KG1 (cell line): ENCODE measurements at regions not wholly inside any gene's neighbourhood (a gene's known extent, or its start where the extent isn't known, plus 50 kb on each side); places are given as distances from the start of the nearest gene placed in this dataset.
"Not testable (repeated sequence)": the region's sequence is repeated elsewhere in the genome, so short reads cannot be mapped to it uniquely, and the experiment has no call there.

Experiments used
- DNase-seq: peaks from one replicate; lab custom pipeline; 2025; lab: John Stamatoyannopoulos, UW

DNA sequence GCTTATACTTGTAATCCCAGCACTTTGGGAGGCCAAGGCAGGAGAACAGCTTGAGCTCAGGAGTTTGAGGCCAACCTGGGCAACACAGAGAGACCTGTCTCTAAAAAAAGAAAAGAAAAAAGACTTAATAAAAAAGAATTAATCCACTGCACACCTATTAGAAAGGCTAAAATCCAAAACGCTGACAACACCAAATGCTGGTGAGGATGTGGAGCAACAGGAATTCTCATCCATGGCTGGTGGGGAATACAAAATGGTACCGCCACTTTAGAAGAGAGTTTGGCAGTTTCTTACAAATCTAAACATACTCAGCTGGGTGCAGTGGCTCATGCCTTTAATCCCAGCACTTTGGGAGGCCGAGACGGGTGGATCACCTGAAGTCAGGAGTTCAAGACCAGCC lies 110.0 kb upstream of the NDUFV2 start:
- DNase-seq = not testable (repeated sequence)

DNA sequence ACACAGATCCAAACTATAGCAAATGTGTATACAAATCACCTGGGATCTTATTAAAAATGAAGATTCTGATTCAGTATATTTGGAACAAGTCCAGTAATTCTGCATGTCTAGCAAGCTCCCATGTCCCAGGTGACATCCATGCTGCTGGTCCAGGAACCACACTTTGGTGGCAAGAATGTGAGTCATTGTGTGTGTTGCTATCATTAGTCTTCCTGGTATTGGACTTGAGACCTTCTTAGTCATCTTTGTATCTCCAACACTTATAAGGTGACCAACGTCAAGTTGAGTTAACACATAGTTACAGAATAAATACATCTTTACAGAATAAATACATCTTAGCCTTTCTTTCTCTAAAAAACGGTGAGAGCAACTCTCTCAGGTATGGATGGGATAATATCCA lies 107.9 kb upstream of the NDUFV2 start:
- DNase-seq = no peak

DNA sequence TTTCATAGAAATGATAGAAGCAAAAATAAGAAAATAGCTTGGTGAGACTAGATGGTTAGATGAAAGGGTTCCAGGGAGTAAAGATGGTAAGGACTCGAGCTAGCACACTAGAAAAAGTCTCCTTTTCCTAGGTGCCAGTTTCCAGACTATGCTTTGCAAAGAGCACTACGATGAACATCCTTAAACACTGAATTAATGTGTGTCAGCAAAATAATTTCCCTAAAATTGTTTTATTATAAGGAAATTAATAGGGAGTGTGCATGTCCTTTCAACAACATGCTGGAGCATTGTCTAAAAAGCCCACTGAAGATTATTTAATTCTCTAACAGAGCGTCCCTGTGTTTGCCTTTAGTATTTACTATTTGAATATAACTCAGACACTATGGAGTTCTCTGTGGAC lies 107.4 kb upstream of the NDUFV2 start:
- DNase-seq = no peak

DNA sequence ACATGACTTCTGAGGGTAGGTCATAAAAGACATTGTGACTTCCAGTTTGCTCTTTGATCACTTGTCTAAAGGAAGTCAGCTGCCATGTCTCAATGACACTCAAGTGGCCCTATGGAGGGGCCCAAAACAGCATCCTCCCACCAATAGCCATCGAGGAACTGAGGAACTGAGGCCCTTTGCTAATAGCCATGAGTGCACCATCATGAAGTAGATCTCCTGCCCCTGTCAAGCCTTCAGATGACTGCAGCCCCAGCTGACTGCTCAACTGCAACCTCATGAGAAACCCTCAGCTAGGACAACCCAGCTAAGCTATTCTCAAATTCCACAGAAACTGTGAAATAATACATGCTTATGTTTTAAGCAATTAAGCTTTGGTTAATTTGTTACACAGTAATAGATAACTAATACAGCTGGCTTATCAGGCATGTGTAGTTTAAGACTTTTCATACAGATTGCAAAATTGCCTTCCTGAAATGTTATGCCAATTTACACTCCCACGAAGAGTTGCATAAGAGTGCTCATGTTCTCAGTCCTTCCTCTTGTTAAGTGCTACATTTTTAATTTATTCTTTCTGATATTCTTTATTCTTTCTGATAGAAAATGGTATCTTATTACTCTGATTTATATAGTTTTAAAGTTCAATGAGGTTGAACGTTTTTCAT lies 105.6 kb upstream of the NDUFV2 start:
- no peak for DNase-seq

DNA sequence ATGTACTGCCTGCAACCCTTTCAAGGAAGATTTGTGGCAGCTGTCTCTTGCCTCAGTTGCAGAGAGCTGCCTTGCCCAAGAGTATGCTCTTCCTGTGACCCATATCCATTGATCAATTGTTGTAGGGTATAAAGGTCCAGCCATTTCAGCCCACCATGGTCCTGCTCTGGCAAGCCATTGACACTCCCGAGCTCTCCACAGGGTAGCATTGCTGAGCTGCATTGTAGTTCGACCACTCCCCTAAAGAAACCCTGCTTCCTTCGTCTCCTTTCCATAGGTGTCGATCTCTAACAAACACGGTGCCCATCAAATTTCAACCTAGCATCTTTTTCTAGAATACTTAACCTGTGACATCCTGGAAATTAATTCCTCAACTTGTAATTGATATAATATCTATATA lies 104.9 kb upstream of the NDUFV2 start:
- DNase-seq = no peak

DNA sequence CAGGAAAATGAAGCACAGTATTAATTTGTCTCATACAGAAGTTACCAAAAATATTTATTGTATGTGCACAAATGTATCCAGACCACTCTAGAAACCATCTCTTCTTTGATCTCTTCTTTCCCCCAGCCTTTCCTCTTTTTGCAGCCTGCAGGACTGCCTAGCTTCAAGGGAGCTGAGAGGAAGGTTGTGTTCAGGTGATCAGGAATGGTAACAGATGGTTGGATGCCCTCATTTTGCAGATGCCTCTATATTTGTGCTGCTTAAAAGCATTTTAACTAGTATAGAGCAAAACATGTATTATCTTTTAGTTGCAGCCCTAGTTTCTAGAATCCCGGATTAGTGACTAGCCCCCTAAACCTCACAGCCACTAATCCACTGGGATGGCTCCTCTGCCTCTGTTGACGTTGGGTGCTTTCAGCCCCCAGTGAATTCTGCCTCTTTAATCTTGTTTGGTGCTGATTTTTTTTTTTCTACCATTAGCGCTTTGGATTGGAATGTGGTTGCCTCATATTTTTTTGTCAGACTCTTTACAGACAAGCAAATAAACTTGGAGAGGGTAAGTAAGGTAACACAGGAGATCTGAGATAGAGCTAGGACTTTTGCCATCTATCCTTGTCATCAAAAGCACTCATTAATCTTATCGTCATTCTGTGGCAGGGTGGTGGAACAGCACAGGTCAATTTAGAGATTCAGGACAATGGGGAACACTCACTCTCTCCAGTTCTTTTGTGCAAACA lies 103.8 kb upstream of the NDUFV2 start:
- DNase-seq = no peak

DNA sequence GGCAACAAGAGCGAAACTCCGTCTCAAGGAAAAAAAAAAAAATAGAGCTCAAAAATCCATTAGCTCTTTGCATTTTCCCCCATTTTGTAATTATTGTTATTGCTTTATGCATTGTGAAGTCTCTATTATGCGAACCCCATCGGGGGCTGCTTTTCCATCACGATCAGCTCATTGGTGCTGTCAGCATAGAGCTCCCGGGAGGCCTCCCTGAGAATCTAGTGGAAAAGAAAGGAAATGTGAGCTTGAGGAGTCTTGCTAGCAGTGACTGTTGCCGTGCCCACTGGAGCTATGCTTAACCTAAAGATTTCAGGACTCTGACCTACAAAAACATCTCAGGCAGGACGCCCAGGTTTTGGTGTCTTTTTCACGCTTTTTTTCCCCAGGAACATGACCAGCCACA lies 102.6 kb upstream of the NDUFV2 start:
- DNase-seq = no peak

DNA sequence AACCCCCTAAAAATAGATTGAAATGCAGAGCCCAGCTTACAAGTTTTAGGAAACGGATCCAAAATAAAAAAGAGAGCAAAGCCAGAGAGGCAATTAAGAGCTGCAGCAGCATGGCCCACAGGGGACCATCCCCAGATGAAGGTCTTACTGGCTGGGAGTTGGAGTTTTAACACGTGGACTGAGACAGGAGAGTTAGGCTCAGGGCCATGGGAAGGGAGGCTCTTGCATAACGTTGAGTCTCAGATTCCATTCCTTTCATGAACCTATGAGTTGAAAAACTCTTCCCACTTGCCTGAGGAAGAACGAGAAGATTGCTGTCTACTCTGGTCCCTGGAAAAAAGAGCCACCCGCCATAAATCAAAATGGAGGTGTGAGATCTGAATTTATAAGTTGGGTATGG lies 101.8 kb upstream of the NDUFV2 start:
- no peak for DNase-seq

DNA sequence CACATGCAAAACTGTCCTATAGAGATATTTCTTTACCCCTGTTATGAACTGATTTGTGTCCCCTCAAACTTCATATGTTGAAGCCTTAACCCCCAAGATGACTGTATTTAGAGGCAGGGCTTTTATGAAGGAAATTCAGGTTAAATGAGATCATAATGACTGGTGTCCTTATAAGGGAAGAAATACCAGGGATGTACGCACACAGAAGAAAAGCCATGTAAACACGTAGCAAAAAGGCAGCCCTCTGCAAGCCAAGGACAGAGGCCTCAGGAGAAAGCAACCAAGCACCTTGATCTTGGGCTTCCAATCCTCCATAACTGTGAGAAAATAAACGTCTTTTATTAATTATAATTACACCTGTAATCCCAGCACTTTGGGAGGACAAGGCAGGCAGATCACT lies 101.3 kb upstream of the NDUFV2 start:
- no peak for DNase-seq

DNA sequence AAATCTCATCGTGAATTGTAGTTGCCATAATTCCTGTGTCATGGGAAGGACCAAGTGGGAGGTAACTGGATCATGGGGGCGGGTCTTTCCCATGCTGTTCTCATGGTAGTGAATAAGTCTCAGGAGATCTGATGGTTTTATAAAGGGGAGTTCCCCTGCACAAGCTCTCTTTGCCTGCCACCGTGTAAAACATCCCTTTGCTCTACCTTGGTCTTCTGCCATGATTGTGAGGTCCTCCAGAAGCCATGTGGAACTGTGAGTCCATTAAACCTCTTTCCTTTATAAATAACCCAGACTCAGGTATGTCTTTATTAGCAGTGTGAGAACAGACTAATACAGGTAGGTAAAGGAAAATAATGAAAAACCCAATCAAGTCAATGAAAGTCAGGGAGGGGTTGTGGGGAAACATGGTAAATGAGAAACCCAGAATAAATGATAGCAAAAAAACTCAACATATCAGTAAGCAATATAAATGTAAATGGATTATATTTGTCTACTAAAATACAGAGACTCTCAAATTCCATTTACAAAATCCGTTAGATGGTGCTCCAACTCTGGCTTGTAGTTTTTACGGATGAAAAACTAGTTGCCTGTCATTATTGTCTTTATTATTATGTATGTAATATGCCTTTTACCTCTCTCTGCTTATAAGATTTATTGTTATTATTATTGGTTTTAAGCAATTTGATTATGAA lies 98.9 kb upstream of the NDUFV2 start:
- DNase-seq = no peak

DNA sequence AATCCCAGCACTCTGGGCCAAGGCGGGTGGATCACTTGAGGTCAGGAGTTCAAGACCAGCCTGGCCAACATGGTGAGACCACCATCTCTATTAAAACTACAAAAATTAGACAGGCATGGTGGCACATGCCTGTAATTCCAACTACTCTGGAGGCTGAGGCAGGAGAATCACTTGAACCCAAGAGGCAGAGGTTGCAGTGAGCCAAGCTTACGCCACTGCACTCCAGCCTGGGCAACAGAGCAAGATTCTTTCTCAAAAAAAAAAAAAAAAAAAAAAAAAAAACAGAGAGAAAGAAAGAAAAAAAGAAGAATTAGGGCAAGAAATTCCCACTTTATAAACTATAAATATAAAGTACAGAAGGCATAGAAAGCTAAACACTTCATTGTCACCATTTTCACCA lies 98.2 kb upstream of the NDUFV2 start:
- DNase-seq = not testable (repeated sequence)

DNA sequence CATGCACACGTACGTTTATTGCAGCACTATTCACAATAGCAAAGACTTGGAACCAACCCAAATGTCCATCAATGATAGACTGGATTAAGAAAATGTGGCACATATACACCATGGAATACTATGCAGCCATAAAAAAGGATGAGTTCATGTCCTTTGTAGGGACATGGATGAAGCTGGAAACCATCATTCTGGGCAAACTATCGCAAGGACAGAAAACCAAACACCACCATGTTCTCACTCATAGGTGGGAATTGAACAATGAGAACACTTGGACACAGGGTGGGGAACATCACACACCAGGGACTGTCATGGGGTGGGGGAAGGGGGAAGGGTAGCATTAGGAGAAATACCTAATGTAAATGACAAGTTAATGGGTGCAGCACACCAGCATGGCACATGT lies 94.8 kb upstream of the NDUFV2 start:
- DNase-seq = not testable (repeated sequence)

DNA sequence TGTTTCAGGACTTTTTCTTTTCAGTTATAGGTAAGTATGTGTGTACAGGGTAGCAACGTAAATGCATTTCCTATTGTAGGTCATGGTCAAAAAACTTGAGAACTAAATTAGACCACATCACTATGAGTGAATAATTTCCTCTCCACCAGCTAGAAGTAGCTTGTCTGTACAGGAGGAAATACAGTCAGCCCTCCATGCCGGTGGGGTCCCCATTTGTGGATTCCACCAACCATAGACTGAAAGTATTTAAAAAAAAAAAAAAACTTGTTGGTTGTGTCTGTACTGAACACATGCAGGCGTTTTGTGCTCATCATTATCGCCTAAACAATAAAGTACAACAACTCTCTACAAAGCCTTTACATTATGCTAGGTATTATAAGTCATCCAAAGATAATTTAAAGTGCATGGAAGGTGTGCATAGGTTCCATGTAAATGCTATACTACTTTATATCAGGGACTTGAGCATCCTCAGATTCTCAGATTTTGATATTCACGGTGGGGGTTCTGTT lies 94.2 kb upstream of the NDUFV2 start:
- DNase-seq = no peak

DNA sequence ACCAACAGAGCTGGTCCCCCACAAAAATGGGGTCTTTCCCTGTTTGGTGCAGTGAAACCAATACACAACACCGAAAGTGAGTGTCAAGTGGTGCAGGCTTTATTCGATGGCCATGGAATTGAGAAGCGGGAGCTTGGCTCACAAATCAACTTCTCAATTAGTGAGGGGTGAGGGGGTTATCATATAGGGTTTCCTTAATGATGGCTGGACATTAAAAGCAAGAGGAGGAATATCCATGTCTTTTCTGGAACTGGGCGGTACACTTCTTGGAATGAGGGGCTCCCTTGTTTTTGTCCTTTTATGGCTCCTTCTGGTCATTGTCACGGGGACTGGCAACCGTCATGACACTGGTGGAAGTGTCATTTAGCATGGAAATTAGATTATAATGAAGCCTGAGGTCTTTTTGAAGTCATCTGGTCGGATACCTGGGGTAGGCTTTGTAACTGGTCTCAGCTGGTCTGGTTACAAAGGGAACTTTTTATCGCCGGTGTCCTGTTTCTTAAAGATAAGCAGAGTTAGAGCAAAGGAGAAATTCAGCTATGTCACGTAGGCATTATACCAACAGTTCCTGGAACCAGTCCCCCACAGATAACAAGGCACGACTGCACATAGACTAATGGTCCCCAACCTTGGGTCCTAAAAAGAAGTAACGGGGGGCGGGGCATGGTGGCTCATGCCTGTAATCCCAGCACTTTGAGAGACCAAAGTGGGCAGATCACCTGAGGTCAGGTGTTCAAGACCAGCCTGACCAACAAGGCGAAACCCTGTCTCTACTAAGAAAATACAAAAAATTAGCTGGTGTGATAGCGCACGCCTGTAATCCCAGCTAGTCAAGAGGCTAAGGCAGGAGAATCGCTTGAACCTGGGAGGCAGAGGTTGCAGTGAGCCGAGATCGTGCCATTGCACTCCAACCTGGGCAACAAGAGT lies 93.5 kb upstream of the NDUFV2 start:
- no peak for DNase-seq

DNA sequence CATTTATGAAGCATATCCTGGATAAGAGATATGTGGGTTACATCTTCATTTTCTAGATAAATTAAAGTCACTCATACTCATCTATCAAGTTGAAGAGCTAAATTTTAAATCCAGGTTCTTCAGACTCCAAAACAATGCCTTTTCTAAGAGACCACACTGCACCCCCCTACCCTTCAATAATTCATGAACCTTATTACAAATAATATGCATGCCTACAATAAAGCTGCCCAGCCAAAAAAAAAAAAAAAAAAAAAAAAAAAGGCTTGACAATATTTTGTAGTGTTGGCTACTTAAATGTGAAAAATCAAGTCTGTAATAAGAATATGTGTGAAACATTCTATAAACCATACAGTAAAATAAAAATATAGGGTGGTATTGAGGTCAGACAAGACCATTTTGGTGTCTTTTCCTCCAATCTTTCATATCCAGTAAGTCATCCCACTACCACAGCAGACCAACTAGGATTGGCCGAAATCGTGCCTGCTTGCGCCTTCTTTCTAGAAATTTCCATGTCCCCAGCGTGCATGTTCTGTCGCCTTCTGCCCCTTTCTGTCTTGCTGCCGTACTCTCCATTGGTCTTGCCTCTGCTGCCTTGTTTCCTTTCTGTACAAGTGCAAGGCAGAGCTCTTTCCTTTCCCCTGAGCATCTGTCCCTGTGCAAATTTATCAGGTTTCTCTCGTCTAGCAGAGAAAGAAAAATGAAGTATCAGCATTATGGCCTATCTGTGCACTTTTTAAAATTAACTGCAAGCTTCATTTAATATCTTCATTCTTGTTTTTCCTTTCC lies 92.6 kb upstream of the NDUFV2 start:
- DNase-seq = no peak

DNA sequence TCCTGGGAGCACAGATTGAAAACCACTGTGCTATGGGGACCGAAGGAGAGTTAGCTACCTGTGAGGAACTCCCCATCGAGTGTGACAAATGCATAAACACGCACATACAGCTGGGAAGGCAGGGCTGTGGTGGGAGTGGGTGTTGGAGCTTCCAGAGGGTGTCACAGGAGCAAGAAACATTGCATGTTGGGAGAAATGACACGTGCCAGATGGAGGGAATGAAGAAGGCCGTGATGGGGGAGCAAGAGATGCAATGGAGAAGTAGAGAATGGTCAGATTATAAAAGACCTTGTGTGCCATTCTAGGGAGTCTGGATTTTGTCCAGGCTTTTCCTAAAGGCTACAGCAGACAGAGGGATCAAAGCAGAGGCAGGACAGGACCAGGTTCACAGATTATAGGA lies 91.1 kb upstream of the NDUFV2 start:
- DNase-seq = no peak

DNA sequence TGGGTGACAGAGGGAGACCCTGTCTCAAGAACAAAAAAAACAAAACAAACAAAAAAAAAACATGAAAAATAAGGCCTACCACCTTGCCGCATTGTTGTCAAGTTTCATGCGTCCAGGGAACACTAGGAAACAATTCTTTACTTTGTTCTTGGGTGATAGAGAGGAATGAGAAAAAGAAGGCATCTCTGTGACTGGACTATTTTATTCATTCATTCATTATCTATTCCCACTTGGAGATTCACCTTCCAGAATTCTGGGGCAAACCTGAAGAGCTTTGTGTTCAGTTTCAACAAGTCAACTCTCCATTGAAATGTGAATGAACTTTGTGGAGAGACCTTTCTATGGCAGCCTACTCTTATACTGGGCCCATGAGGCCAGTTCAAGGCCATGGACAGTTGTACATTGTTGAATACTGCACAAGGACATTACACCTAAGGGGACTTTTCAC lies 88.5 kb upstream of the NDUFV2 start:
- DNase-seq = no peak

DNA sequence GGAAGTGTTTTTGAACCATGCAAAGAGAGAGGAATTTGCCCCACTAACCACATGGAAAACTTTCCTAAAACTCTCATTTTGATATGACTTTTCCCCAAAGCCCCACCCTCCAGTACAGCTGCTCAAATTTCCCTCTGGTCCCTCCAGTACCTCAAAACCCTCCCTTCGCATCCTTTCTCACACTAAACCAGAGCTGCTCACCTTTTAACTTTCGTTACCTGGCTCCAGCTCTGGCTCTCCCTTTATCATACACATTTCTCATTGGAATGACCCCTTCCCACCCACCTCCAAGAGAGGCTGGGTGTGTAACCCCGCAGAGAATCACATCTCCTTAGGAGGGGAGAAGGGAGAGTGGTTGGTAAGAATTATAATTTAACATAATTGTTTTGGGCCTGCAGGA lies 86.8 kb upstream of the NDUFV2 start:
- no peak for DNase-seq

DNA sequence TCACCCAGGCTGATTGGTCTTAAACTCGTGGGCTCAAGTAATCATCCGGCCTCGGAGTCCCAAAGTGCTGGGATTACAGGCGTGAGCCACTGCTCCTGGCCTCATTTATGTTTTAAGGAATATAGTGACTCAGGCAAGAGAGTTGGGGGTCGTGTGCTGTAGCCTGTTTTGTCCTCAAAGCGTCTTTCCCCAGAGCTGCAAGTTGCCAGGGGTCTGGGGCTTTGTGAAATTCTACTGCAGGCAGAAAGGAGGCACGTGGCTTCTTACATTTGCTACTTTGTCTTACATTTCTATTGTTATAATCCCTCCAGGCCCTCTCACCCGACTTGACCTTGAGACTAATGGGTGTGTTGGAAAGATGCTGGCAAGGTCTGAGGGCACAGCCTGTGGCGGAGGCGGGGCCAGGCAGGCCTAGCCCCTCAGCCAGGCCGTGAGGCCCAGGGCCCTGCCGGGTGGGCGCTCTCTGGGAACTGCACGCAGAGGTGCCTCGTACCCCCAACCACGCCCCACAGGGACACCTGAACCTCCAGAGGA lies 85.8 kb upstream of the NDUFV2 start:
- DNase-seq = no peak

DNA sequence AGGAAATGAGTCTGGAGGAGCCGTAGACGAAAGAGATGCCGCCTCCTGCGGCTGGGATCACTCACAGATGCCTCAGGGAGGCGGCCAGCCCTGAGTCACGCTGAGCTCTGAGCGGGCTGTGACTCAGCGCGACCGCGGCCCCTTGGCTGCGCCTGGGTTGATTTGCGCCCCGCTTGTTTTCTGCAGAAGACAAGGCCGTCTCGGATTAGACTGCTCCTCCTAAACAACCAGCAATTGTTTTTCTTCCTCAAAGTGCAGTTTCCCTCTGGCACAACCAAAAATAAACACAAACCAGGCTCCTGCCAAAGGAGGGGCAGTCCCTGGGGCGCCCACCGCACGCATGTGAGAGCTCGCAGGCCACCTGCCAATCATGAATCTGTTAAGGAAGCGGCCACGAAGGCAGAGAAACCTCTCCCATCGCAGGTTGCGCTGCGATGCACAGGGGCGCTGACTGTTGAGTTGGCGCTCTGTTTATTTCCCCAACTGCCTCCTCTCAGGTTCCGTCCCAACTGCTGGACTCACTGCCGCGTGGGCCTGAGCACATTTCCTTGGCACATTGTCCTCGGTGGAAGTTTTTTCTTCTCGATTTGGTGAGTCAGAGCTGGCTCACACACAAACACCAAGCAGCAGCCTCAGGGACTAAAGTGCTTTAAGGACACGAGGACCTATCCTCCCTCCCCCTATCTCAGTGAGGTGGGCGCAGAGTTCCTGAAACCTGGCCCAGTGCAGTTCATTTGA lies 85.2 kb upstream of the NDUFV2 start:
- peak; percentile 66 for DNase-seq
